NOMO-1 (cell line): ENCODE measurements at regions not wholly inside any gene's neighbourhood (a gene's known extent, or its start where the extent isn't known, plus 50 kb on each side); places are given as distances from the start of the nearest gene placed in this dataset.

Source experiments
- DNase-seq, 2 experiments: peaks; one replicate each; lab custom pipeline; 2025; ENCODE audit not compliant: unreplicated experiment in 2 of 2; lab: John Stamatoyannopoulos, UW

DNA sequence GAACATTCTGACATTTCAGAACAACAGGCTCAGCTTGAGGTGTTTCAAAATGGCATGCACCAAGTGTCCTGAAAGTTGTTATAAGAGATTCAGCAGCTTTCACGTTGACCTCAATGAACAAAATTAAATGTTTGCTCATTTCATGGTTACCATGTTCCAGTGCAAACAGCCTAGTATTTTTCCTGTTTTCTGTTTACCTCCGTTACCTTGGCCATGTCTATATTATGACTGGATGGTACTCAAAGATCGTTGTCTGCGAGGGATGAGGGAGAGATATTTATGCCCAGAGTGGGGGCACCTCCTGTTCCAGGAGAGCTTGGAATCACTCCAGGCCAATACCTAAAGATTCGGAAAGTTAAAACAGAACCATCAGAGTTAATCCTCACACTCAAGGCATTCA is 83.8 kb upstream of the SASH1 start:
- DNase-seq = no peak

DNA sequence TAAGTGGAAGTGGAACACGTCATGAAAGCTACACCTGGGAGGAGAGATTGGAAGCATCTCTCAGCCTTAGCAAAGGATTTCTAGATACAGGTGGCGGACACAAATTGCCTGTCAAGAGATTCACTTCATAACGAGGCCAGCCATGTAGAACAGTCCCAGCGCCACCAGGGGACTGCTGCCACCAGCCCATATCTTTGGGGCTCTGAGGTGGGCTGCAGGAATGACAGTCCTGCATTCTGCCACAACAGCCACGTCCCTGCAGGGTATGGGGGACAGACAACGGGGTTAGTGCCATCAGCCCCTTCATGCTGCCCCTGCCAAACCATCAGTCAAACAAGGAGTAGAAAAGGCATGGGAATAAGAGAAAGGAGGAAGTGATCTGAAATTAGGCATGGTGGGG is 81.2 kb upstream of the SASH1 start:
- DNase-seq = no peak

DNA sequence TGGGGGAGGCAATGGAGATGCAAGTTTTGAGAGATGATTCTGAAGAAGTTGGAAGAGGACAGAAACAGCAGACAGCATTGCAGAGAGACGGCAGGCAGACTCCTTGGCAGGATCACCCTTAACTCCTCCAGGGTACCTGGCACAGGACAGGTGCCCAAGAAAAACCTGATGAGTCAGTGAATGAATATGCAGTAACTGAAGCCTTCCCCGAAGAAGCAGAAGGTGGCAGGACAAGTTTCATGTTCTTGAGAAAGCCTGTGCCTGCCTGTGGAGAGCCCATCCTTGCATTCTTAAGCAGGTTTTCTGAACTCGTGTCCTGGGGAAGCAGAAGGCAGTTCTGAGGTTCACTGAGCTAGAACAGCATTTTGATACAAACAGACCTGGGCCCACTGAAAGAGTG is 79.6 kb upstream of the SASH1 start:
- DNase-seq = no peak

DNA sequence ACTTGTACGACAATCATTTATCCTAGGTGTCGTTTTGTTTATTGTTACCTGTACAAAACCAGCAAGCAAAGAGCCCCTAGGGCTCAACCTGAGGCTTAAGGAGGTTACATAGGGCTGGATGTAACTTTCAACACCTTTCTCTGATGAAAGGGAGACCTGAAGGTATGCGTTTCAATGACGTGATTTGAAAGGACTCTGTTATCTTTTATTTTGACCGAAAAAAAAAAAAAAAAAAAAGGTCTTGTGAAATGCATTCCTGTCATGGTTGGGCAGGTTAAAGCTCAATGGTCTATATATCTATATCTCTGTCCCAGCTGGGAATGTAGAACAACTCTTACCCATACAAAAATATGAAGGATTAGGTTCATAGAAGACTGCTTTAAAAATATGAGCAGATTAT is 78.7 kb upstream of the SASH1 start:
- DNase-seq = no peak

DNA sequence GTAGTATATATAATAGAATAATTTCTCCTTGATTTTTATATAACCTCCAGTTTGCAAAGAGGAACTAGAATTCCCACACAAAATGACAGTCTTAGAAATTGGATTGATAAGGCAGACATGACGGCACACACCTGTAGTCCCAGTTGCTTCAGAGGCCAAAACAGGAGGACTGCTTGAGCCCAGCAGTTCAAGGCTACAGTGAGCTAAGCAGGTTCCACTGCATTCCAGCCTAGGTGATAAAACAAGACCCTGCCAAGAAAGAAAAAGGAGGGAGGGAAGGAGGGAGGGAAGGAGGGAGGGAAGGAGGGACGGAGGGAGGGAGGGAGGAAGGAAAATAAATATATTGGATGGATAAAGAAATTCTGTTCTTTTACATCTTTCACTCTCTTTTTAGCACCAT is 77.6 kb upstream of the SASH1 start:
- DNase-seq = no peak

- DNase-seq = no peak
These were observed 73.3 kb upstream of the SASH1 start for GRCh38 chr6:148269386-148269785.

GRCh38 chr6:148271711-148272439 is 70.8 kb upstream of the SASH1 start:
- DNase-seq = peak in 1 of 2 experiments; percentile 11

DNA sequence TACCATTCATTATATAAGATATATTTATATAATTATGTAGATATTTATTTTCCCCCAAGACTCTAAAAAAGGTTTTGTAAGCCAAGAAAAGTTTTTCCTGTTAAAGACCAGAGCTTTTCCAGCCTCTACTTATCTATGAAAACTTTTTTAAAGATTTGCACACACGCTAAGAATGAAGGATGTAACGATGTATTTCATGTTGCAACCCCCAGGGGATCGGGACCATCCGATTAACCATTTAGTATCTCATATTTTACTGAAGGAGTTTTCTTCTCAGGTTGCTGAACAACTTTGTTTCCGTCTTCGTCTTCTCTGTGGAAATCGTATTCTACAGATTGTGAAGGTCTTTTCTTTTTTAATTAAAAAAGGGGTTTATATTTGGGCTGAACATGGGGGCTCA is 70.0 kb upstream of the SASH1 start:
- no peak for DNase-seq

- DNase-seq = no peak
These were observed 68.5 kb upstream of the SASH1 start for GRCh38 chr6:148273962-148274752.

GRCh38 chr6:148274809-148275208 is 67.8 kb upstream of the SASH1 start:
- peak in 1 of 2 experiments; percentile 10 for DNase-seq

- DNase-seq = no peak
These were observed 57.4 kb upstream of the SASH1 start for GRCh38 chr6:148285205-148285604.

DNA sequence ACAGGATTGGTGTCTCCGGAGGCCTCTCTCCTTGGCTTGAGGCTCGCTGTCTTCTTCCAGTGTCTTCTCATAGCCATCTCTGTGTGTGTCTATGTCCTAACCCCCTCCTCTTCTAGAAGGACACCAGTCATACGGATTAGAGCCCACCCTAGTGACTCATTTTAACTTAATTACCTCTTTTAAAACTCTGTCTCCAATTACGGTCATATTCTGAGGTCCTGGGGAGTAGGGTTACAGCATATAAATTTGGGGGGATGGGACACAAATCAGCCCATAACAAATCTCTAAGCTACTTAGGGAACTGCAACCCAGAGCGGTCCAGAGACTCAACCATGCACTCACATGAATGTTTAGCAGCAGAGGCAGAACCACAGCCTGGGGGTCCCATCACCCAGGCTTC is 56.1 kb upstream of the SASH1 start:
- DNase-seq = no peak

- DNase-seq = no peak
These were observed 54.9 kb upstream of the SASH1 start for GRCh38 chr6:148287623-148288333.

DNA sequence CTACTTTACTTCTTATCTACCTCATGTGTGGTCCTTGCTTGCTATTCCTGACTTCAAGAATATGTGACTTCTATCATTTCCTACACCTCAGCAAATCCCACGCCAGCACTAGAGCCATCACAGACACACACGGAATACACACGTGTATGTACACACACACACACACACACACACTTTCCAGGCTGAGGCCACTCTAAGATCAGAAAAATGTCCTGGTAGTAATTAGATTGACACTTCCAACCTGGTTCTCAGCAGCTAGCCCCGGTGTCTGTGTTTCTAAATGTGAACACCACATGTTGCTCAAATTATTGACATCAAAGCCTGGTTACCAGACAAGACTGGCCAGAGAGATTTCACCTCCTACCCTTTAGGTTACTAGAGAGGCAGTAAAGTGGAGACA is 54.1 kb upstream of the SASH1 start:
- no peak for DNase-seq

DNA sequence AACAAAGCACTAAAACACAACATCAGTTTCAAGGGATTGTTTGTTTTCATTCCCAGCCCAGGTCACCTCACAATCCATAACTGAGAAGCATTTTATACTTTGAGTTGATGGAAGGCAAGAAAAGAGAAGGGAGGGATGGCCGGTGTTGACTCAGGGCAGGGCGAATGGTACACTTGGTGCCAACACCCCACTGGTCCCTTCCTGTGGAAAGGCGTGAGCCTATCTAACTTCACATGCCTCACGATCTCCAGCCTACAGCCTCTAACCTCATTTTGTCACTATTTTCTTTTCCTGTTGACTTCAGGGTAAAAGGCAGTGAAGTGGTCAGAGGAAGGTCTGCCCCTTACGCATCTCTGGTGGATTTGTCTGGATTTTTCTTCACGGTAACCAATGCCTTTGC is 53.5 kb upstream of the SASH1 start:
- DNase-seq = no peak

DNA sequence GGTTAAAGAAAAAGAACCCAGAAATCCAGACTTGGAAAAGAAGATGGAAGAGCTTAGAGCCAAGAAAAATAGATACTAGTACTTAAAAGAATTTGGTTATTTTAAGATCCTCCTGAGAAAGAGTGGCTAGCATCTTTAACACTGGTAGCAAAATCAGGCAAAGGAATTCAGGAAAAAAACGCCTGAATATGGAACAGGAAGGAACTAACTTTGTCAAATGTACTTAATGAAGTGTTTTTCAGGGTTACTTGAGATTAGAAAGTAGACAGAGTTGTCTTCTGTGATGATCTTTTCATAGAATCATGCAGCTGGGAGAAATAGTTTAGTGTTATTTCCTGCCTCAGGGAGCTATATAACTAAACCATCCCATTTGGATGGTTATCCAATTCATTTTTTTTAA is 50.8 kb upstream of the SASH1 start:
- no peak for DNase-seq
